GM12891 (cell line): ENCODE measurements at regions not wholly inside any gene's neighbourhood (a gene's known extent, or its start where the extent isn't known, plus 50 kb on each side); places are given as distances from the start of the nearest gene placed in this dataset.
"Not testable (repeated sequence)": the region's sequence is repeated elsewhere in the genome, so short reads cannot be mapped to it uniquely, and the experiment has no call there.

Experiments used
- PAX5 ChIP-seq: IDR thresholded peaks from 2 replicates; pipeline ENCODE4 v1.6.1; 2011; ENCODE audit warnings: low read length, moderate library complexity, mild to moderate bottlenecking; ENCODE audit not compliant: insufficient read depth, severe bottlenecking
- POLR2A ChIP-seq: IDR thresholded peaks from 2 replicates; pipeline ENCODE4 v1.6.1; 2011; ENCODE audit warnings: low read depth, low read length, control low read depth
- POLR2AphosphoS5 ChIP-seq: IDR thresholded peaks from 2 replicates; pipeline ENCODE4 v1.6.1; 2011; ENCODE audit warnings: low read depth, low read length, control low read depth
- POU2F2 ChIP-seq: IDR thresholded peaks from 2 replicates; pipeline ENCODE4 v1.6.1; 2011; ENCODE audit warnings: low read depth, mild to moderate bottlenecking, control low read depth, low read length, moderate library complexity
- SPI1 ChIP-seq: IDR thresholded peaks from 2 replicates; pipeline ENCODE4 v1.6.1; 2011; ENCODE audit warnings: low read depth, low read length, control low read depth
- TAF1 ChIP-seq: IDR thresholded peaks from 2 replicates; pipeline ENCODE4 v1.6.1; 2011; ENCODE audit warnings: low read depth, low read length, control low read depth

GRCh38 chr17:43345515-43345914, 53.3 kb upstream of the ARL4D start:
- not testable (repeated sequence) for TF ChIP-seq POU2F2, POLR2A, TAF1, POLR2AphosphoS5, SPI1, PAX5
